Stimulated activated CD8-positive, alpha-beta memory T cell treated with anti-CD3 and anti-CD28 coated beads, Interleukin-7, amount 100 ng/mL, for 48 hours (primary cell): ENCODE measurements at regions not wholly inside any gene's neighbourhood (a gene's known extent, or its start where the extent isn't known, plus 50 kb on each side); places are given as distances from the start of the nearest gene placed in this dataset.

Experiments
- DNase-seq, 2 donors: peaks; one replicate each; pipeline ENCODE4 v3.0.0-alpha.2; 2020; ENCODE audit warnings: low read depth in 1 of 2; ENCODE audit errors: extremely low read depth in 1 of 2

DNA sequence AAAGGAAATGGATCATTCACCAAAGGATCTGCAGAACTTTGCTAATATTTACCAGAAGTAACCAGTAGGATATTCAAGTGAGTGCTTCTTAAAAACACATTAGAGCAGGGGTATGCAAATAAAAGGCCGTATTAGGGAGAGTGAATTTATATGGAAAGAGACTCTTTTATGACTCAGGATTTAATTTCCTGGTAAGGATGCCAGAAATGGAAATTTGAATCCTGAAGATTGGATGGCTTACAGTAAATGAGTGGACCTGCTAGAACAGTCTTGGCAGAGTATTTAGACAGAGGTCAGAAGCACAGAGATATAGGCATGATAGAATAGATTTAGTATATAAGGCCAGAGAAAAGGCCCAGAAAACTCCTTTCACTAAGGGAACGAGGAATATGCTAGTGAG, 201.6 kb downstream of the SLITRK5 start:
- DNase-seq: no peak

DNA sequence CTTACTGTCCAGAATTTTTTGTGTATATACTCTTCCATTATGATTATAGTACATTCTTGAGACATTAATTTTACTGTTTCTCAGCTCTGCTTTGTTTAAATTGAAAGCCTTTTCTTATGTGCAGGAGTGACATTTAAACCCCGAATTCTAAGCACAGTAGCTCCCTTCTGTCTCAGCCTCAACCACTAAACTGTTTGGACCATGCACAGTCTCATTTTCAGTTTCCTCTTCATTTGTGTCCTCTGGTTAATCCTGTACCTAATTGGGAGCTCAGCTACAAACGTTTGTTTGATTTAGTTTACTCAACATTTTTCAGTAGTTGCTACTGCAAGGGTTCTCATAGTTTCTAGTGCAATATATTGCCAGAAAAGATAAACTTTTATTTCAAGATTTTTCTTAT, 206.3 kb downstream of the SLITRK5 start:
- no peak for DNase-seq

DNA sequence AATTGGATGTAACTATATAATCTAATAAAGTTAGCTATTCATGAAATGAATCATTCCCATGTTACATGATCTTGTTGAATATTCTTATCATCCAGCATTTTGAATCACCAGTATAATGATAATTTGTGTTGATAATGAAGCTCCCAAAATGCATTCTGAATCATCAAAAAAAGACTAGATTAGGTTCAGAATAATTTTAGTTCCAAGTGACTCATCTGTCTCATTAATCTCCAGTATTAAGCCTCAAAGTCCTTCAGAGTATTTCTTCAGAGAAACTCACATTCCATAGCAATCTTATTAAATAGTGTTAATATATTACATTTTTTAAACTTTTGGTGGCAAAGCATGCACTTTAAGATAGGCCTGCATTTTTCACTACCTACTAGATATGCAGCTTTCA, 207.5 kb downstream of the SLITRK5 start:
- DNase-seq: no peak

DNA sequence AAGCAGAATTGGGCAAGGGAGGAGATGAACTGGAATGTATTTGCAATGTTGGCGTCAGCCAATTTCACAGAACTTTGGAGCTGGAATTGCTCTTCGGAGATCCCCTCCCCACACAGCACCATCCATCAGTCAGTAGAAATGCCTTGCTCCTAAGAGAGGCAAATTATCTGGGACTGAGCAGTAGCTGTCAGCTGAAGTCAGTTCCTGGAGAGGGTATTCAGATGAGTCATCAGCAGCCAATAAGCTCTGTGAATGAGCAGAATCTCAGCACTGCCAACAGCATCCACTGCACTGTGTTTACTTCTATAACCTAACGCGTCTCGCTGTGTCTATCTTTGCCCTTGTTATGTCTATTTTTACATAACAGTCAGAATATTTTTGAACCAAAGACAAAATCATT, 213.7 kb downstream of the SLITRK5 start:
- DNase-seq: no peak

DNA sequence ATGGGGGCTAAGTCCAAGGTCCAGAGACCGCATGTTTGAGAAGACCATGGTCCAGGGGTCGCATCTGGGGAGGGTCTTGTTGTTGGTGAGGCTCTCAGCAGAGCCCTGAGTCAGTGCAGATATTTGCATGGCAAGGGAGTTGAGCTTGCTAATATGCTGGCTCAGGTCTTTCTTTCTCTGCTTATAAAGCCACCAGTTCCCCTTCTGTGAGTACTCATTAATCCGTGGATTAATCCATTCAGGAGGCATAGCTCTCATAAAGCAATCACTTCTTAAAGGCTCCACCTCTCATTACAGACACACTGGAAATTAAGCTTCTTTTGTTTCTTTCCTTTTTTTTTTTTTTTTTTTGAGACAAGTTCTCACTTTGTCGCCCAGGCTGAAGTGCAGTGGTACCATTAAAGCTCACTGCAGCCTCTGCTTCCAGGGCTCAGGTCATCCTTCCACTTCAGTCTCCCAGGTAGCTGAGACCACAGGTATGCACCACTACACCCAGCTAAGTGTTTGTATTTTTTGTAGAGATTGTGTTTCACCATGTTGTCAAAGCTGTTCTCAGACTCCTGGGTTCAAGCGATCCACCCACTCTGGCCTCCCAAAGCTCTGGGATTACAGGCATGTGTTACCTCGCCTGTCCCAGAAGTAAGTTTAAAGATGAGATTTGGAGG, 216.4 kb downstream of the SLITRK5 start:
- DNase-seq: no peak

DNA sequence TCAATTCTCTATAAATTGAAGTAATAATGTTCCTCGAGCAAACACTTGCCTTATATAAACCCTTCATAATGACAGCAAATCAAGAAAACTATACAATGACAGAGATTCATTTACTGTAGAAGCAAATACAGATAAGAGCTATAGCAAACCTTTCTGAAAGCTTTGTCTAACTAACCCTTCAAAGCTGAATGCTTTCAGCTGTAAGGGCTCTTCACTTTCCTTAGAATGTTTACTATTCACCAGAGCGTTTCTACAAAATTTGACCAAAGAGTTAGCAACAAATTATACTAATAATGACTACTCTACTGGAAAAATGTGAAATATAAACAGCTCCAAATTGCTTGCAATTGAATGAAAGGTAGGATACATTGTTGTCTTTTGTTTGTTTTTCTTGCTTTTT, 218.1 kb downstream of the SLITRK5 start:
- no peak for DNase-seq

DNA sequence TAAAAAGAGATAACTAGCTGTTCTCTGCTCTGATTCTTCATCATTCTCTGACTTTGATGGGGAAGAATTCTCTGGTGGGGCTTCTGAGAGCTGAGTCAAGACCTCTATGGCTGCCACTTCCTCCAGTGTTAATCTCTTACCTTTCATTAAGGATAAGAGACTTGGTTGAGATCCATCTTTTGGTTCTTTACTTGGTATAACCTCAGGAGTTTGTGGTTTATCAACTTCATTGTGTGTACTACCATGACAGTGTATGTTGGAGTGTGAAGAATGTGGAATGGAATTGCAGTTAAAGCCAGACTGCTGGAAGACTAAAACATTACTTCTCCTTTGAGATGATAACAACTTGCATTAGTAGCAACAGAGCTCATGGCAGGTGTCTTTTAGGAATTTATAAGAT, 222.0 kb downstream of the SLITRK5 start:
- no peak for DNase-seq

DNA sequence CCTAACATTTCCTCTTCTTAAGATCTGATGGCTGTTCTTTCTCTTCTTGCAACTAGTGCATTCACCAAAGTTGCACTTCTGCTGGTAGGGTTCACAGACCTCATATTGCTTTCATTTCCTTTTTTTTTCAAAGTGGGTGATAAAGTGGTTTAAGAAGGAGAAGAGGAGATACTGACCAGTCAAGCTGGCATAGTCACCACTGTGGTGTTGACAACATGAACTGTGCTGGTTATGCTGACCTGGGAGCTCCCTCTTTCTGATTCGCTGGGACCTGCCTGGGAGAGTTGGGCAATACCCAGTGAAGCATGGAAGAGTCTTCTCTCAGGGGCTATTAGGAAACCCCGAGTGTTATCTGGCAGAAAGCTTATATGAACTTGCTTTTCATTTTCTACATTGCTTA, 222.9 kb downstream of the SLITRK5 start:
- no peak for DNase-seq

DNA sequence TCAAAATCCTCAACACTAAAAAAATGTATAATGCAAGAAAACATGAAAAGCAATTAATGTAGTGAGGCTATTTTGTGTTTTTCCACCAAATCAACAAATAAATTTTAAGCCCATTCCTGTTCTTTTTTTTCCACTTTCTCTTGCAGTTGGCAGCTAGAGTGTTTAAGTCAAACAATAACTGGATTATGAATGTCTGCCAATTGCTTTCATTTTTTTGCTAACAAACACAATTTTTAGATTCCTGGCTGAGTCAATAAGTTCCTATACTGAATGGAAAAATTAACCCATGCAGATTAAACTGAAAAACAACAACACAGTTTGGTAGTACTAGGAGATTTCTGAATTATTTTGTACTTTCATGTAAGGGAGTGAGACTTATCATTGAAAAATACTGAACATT, 232.4 kb downstream of the SLITRK5 start:
- DNase-seq: no peak

DNA sequence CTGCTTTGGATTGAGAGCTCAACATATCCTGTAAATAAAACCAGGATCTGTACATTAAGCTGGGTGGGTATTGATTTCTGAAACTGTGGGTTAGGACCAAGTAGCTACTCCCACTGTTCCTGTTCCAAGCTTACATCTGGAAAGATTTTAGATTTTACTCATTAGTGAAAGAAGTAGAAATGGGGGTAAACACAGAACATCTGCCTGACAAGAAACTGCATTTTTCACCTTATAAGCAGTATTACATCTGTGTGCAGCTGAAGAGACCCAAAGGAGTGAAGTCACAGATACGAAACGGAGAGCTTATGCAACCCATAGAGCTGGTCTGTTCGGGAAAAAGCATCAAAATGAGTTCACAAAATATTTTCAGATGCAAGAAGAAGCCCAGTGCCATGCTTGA, 235.2 kb downstream of the SLITRK5 start:
- DNase-seq: no peak

DNA sequence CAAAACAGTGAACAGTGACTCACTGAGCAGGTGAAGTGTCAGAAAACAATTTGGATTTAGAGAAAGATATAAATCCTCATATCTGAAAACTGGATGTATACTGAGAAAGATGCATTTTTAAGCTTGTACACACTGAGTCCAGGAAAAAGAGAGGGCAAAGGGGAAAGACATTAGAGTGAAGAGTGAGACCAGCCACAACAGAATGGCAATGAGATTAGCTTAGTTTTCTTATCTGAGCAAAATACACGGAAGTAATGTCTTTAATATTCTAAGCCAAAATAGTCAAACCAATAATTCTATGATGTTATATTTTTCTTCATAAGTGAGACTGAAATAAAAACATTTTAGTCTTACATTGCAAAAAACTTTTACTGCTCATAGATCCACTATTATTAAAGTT, 236.0 kb downstream of the SLITRK5 start:
- no peak for DNase-seq

DNA sequence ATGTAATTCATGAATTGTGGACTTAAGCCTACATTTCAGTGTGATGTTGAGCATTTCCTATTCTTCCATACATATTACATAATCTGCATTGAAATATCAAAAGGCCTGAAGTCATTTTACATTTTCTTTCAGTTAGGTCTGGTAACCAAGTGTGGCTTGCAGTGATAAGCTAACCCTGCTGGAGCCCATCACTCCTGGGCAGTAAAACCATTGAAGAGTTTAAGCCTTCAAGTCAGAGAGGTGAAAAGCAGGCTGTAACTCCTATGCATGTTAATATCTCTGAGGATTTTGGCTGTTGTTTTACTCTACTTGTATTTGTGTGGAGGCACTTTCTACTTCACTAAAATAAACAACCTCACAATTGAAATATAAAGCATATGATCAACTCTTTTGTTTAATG, 248.8 kb downstream of the SLITRK5 start:
- DNase-seq: no peak

DNA sequence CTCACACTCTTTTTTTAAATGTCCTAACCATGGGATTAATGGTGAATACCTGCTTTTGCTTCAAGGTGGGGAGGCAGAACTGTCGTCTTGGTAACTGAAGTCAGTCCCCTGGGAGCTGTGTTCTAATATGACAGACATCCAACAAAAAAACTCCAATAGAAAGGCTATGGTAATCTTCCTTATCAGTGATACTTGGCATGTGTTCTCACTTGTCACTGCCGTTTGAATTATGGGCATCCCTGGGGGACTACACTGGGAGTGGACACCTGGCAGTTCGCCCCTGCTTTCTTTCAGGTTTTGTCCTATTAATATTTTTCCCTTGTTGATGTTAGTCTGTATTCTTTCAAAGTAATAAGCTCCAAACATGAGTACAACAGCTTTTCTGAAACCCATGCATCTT, 252.6 kb downstream of the SLITRK5 start:
- DNase-seq: no peak

DNA sequence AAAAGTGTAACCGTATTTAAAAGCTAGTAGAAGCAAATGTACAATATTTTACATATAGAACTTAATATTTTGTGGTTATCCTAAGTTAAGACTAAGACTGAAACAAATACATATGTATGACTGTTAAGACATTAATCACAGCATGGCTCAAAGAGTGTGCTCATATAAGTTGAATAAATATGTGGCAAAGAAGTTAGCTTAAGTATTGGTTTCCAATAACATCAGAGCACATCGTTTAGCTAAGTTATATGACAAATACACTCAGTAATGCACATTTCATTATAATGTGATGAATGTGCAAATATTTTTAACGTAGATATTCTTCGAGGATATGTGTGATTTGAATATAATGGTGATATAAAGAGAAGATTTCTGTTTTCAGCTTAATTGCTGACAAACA, 253.8 kb downstream of the SLITRK5 start:
- DNase-seq: no peak

DNA sequence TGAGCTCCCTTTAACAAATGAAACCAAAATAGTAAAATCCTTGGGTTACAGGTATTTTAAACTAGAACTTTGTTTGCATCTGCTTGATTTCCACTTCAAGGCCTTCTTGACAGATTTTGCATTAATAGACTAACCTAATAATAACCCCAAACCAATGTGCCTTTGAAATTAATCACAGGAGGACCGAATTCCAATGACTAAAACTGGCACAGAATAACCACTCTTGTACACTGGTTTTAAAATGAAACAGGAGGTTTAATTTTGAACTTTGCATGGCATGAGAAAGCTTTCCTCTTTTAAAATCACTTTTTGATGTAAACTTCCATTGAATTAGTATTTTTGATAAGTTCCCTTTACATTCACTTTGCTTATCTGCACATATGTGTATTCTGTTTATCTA, 269.6 kb downstream of the SLITRK5 start:
- DNase-seq: no peak

DNA sequence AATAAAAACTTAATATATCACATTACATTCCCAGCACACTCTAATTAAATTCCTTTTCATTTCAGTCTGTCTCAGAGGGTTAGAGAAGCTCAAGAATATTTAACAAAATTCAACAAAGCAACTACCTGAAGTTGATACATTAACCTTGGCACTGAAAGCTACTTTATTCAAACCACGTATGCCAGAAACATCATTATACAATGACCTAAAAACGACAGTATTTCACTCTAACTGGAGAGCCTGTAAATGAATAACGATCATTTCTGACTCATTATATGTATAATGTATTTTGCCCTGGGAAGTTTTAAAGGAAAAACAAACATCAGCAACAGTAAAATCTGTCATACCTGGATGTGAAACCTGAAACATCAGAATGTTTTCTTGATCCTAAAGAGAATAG, 270.1 kb downstream of the SLITRK5 start:
- DNase-seq: no peak

DNA sequence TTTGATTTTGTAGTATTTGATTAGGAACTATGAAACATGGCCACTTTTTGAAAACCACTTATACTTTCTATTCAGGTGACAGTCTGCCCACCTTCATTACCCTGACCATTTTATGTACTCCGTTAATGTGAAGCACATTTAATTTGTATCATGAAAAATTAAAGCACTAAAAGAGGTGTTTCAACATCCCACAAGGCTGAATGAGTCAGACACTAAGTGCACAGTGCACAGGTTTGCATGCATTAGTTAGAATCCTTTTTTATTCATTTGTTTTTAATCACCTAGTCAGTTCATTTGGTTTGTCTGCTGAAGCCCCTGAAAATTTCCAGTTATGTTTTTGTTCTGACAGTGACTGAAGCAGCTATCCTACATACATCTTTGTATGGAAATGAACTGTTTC, 271.0 kb downstream of the SLITRK5 start:
- no peak for DNase-seq

DNA sequence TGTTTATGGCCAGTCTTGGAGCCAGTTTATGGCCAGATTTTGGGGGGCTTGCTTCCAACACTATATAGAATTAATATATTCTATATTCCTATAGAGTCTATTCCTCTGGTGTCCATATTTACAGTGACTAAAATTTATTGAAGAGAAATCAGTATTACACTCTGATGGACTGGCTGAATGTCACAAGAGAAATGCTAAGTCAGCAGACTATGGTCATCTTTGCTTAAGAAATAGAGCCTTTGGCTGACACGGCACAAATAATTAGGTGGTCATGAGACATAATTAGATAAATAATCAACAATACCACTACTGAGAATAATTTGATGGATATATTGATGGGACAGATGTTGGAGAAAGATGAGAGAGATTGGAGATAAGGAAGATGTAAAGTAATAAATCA, 272.9 kb downstream of the SLITRK5 start:
- DNase-seq: no peak

DNA sequence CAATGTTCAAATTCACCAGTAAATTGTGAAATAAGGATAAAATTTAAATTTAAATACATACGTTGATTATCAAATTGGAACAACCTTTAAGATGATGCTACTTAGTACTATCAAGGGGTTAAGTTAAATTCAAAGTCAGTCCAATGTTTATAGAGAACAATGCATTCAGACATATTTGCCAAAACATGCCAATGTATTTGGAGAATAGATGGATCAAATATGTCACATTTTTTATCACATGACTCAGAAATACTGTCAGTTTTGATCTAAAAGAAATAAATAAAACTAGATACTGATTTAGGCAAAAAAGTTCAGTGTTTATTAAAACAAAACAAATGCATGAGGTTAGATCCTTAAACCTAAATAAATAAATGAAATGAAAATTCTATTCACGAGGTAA, 281.2 kb downstream of the SLITRK5 start:
- DNase-seq: no peak

DNA sequence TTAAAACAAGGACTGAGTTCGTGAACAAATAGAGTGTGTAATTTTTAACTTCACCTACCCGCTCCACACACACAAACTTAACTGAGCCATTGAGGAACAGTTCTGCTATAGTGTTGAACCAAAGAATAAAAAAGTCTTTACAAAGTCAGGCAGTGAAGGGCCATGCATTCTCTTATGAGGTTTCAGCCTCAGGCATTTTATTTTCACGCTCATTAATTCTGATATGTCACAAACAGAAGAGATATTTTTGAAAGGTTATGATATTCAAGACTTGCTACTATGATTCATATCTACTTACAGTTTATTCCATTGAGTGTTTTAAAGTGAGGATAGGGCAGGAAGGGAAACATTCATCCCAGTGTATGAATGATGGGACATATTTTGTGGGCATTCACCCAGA, 282.2 kb downstream of the SLITRK5 start:
- DNase-seq: no peak

DNA sequence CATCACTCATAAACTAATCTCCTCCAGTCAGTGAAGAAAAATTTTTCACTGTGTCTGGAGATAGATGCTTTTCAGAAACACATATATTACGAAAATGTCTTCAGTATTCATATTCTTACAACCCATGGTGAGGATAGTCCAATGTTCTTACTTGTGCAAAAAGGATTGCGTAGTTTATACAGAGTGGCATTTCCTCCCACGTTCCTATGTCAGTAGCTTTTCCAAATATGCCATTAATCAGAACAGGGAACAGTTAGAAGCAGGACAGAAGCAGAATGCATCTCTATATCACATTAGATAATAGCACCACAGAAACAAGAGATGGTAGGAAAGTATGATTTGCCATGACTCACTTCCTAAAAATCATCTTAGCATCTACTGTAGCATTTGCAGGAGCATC, 282.9 kb downstream of the SLITRK5 start:
- DNase-seq: no peak

DNA sequence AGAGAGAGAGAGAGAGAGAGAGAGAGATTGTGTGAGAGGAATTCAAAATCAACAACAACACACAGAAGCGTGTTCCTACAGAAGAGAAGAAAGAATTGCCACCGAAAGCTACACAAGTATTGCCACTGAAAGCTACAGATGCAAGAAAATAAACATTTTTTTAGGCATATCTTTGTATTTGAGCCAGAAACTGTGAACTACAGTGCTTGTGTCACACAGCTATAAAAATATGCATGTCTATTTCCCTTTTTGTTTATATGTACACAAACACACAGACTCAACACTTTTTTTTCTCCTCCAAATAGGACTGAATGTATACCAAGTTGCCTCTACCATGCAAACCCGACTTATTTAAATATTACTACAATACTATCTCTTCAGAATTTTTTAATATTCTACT, 290.4 kb downstream of the SLITRK5 start:
- DNase-seq: no peak

DNA sequence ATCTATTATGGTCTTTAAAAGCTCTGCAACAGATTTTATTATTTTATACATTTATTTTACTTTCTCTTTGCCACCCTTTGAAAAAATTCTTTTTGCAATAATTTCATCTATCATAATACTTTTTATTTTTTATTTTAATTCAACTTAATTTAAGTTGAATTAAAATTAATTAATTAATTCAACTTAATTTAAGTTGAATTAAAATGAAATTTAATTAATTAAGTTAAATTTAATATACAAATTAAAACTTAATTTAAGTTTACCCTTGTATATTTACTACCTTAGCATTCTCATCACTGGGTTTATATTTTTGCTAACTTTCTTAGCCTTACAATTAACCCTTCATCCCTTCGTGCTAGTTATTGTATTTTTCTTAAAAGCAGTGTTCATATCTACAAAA, 301.4 kb downstream of the SLITRK5 start:
- no peak for DNase-seq

DNA sequence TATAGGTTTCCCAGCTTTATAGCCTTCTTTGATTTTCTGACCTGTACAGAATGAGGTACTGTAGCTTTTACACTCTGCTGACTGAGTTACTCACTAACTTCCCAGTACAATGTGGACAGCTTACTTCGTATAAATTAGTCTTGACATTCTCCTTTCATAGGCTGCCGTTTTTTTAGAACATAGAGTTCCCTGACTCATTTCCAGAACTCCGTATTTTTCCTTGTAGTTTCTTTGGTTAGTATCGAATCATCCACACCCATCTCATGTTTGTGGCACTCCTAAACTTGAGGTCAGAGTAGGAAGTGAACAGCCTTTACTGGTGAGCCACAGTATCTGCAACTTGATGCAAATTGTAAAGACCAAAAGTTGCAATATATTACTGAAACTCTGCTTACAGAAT, 303.9 kb downstream of the SLITRK5 start:
- DNase-seq: no peak
